ENCODE measurements at regions not wholly inside any gene's neighbourhood (a gene's known extent, or its start where the extent isn't known, plus 50 kb on each side); places are given as distances from the start of the nearest gene placed in this dataset.
"Not testable (repeated sequence)": the region's sequence is repeated elsewhere in the genome, so short reads cannot be mapped to it uniquely, and the experiment has no call there.

- no peaks in the 10 kb centered on the region for H3K79me2 ChIP-seq (ENCODE audit: low read length)
- H3K27me3 ChIP-seq (ENCODE audit: low read length): no peaks in the 10 kb centered on the region
- no peaks in the 10 kb centered on the region for H3K4me1 ChIP-seq (ENCODE audit: low read length)
- H3K36me3 ChIP-seq (ENCODE audit: insufficient read depth, low read length): no peaks in the 10 kb centered on the region
- H3K9me2 ChIP-seq (replicated peaks; ENCODE audit: insufficient read depth, low read length): no peaks in the 10 kb centered on the region
- no peak for DNase-seq
- H3K27ac ChIP-seq (ENCODE audit: low read length): no peak overlapping the region
- H3K4me3 ChIP-seq (ENCODE audit: low read length): no peak overlapping the region
- no peaks in the 10 kb centered on the region for H4K20me1 ChIP-seq (ENCODE audit: insufficient read depth, low read depth, low read length)
- no peak overlapping the region for H3K9ac ChIP-seq (ENCODE audit: low read length)
- H2AFZ ChIP-seq (ENCODE audit: low read length): no peak overlapping the region
- H3K9me3 ChIP-seq (ENCODE audit: low read length): no peaks in the 10 kb centered on the region
- no peak overlapping the region for H3K4me2 ChIP-seq (ENCODE audit: low read depth, low read length, poor library complexity, severe bottlenecking)
These were observed 116.3 kb downstream of the MEX3B start for GRCh38 chr15:81929557-81929956.

- no peak for DNase-seq
- Histone ChIP-seq H3K9me3 (ENCODE audit: low read length) (no peaks in the 10 kb centered on the region), H3K27me3 (ENCODE audit: low read length) (no peaks in the 10 kb centered on the region), H3K36me3 (ENCODE audit: insufficient read depth, low read length) (no peaks in the 10 kb centered on the region), H3K4me1 (ENCODE audit: low read length) (no peaks in the 10 kb centered on the region), H3K9me2 (replicated peaks; ENCODE audit: insufficient read depth, low read length) (no peaks in the 10 kb centered on the region), H3K4me3 (ENCODE audit: low read length) (no peak overlapping the region), H3K4me2 (ENCODE audit: low read depth, low read length, poor library complexity, severe bottlenecking) (no peak overlapping the region), H2AFZ (ENCODE audit: low read length) (no peak overlapping the region), H3K79me2 (ENCODE audit: low read length) (no peaks in the 10 kb centered on the region), H3K9ac (ENCODE audit: low read length) (no peak overlapping the region), H4K20me1 (ENCODE audit: insufficient read depth, low read depth, low read length) (no peaks in the 10 kb centered on the region), H3K27ac (ENCODE audit: low read length) (no peak overlapping the region)
These were observed 118.8 kb downstream of the MEX3B start for GRCh38 chr15:81926981-81927380.

- H3K9ac ChIP-seq (ENCODE audit: low read length): no peak overlapping the region
- H2AFZ ChIP-seq (ENCODE audit: low read length): no peak overlapping the region
- no peak overlapping the region for H3K4me2 ChIP-seq (ENCODE audit: low read depth, low read length, poor library complexity, severe bottlenecking)
- H3K36me3 ChIP-seq (ENCODE audit: insufficient read depth, low read length): no peaks in the 10 kb centered on the region
- no peaks in the 10 kb centered on the region for H3K4me1 ChIP-seq (ENCODE audit: low read length)
- no peaks in the 10 kb centered on the region for H3K27me3 ChIP-seq (ENCODE audit: low read length)
- no peaks in the 10 kb centered on the region for H4K20me1 ChIP-seq (ENCODE audit: insufficient read depth, low read depth, low read length)
- H3K9me3 ChIP-seq (ENCODE audit: low read length): no peaks in the 10 kb centered on the region; the same call in 1 of the 2 replicates
- no peak overlapping the region for H3K27ac ChIP-seq (ENCODE audit: low read length)
- no peaks in the 10 kb centered on the region for H3K79me2 ChIP-seq (ENCODE audit: low read length)
- H3K9me2 ChIP-seq (replicated peaks; ENCODE audit: insufficient read depth, low read length): no peaks in the 10 kb centered on the region
- no peak for DNase-seq
- H3K4me3 ChIP-seq (ENCODE audit: low read length): no peak overlapping the region
These were observed 121.1 kb downstream of the MEX3B start for GRCh38 chr15:81924729-81925128.

DNA sequence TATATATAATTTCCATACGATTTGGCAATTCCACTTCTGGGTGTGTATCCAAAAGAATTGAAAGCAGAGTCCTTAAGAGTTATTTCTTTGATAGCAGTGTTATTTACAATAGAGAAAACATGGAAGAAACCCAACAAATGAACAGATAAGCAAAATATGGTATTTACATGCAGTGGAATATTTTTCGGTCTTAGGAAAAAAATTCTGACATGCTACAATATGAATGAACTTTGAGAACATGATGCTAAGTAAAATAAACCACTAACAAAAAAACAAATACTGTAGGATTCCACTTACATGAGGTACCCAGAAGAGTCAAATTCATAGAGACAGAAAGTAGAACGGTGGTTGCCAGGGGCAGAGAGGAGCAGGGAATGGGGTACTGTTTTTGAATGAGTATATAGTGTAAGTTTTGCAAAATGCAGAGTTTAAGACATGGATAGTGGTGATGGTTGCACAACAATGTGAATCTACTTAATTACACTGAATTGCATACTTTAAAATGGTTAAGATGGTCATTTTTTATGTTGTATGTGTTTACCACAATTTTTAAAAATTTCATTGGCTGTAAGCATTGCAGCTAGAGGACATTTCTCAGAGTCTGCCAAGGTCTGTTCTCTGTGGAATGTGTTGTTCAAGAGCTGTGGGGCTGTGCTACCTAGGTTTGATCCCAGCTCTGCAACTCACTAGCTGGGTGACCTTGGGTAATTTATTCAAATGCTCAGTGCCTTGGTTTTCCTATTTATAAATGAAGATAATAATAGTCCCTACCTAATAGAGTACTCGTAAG is 122.1 kb downstream of the MEX3B start:
- no peak for DNase-seq
- no peak overlapping the region for H3K4me3 ChIP-seq (ENCODE audit: low read length)
- no peaks in the 10 kb centered on the region for H3K36me3 ChIP-seq (ENCODE audit: insufficient read depth, low read length)
- no peaks in the 10 kb centered on the region for H4K20me1 ChIP-seq (ENCODE audit: insufficient read depth, low read depth, low read length)
- no peak overlapping the region for H3K27ac ChIP-seq (ENCODE audit: low read length)
- no peaks in the 10 kb centered on the region for H3K9me2 ChIP-seq (replicated peaks; ENCODE audit: insufficient read depth, low read length)
- no peaks in the 10 kb centered on the region; the same call in 1 of the 2 replicates for H3K9me3 ChIP-seq (ENCODE audit: low read length)
- H3K79me2 ChIP-seq (ENCODE audit: low read length): no peaks in the 10 kb centered on the region
- H3K9ac ChIP-seq (ENCODE audit: low read length): no peak overlapping the region
- no peaks in the 10 kb centered on the region for H3K27me3 ChIP-seq (ENCODE audit: low read length)
- H2AFZ ChIP-seq (ENCODE audit: low read length): no peak overlapping the region
- no peaks in the 10 kb centered on the region for H3K4me1 ChIP-seq (ENCODE audit: low read length)
- H3K4me2 ChIP-seq (ENCODE audit: low read depth, low read length, poor library complexity, severe bottlenecking): no peak overlapping the region

DNA sequence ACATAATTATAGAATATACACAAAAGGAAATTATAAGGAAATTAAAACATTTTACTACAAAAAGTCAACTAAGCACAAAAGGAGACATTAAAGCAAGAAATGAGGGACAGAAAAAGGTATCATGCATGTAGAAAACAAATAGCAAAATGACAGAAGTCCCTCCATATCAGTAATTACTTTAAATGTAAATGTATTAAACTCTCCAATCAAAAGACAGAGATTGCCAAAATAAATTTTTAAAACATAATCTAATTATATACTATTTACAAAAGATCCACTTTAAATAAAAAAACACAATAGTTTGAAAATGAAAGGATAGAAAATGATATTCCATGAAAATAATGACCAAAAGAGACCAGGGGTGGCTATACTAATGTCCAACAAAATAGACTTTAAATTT is 123.7 kb downstream of the MEX3B start:
- H3K4me3 ChIP-seq (ENCODE audit: low read length): no peak overlapping the region
- no peak overlapping the region for H3K4me2 ChIP-seq (ENCODE audit: low read depth, low read length, poor library complexity, severe bottlenecking)
- peaks cover 3% of the 10 kb centered on the region; the same call in 1 of the 2 replicates for H3K9me3 ChIP-seq (ENCODE audit: low read length)
- DNase-seq: no peak
- H3K79me2 ChIP-seq (ENCODE audit: low read length): no peaks in the 10 kb centered on the region
- no peaks in the 10 kb centered on the region for H3K27me3 ChIP-seq (ENCODE audit: low read length)
- H3K9ac ChIP-seq (ENCODE audit: low read length): no peak overlapping the region
- no peaks in the 10 kb centered on the region for H3K4me1 ChIP-seq (ENCODE audit: low read length)
- H3K27ac ChIP-seq (ENCODE audit: low read length): no peak overlapping the region
- no peak overlapping the region for H2AFZ ChIP-seq (ENCODE audit: low read length)
- H3K36me3 ChIP-seq (ENCODE audit: insufficient read depth, low read length): no peaks in the 10 kb centered on the region
- no peaks in the 10 kb centered on the region for H4K20me1 ChIP-seq (ENCODE audit: insufficient read depth, low read depth, low read length)
- no peaks in the 10 kb centered on the region for H3K9me2 ChIP-seq (replicated peaks; ENCODE audit: insufficient read depth, low read length)

DNA sequence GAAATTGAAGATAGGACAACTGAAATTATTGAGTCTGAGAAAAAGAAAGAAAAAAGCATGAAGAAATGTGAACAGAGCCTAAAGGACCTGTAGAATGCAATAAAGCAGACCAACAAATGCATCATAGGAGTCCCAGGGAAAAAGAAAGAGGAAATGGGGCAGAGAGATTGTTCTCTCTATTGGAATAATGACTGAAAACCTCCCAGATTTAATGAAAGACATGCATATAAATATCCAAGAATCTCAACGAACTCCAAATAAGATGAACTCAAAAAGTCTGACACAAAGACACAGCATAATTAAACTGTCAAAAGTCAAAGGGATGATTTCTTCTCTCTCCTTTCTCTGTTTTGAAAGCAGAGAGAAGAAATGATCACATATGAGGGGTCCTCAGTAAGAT is 124.7 kb downstream of the MEX3B start:
- Histone ChIP-seq H3K4me1 (ENCODE audit: low read length) (no peaks in the 10 kb centered on the region), H3K4me2 (ENCODE audit: low read depth, low read length, poor library complexity, severe bottlenecking) (no peak overlapping the region), H4K20me1 (ENCODE audit: insufficient read depth, low read depth, low read length) (no peaks in the 10 kb centered on the region), H3K27me3 (ENCODE audit: low read length) (no peaks in the 10 kb centered on the region), H2AFZ (ENCODE audit: low read length) (no peak overlapping the region), H3K9me2 (replicated peaks; ENCODE audit: insufficient read depth, low read length) (no peaks in the 10 kb centered on the region), H3K4me3 (ENCODE audit: low read length) (no peak overlapping the region), H3K9me3 (ENCODE audit: low read length) (peaks cover 3% of the 10 kb centered on the region; the same call in 1 of the 2 replicates), H3K79me2 (ENCODE audit: low read length) (no peaks in the 10 kb centered on the region), H3K36me3 (ENCODE audit: insufficient read depth, low read length) (no peaks in the 10 kb centered on the region), H3K27ac (ENCODE audit: low read length) (no peak overlapping the region), H3K9ac (ENCODE audit: low read length) (no peak overlapping the region)
- DNase-seq: no peak

DNA sequence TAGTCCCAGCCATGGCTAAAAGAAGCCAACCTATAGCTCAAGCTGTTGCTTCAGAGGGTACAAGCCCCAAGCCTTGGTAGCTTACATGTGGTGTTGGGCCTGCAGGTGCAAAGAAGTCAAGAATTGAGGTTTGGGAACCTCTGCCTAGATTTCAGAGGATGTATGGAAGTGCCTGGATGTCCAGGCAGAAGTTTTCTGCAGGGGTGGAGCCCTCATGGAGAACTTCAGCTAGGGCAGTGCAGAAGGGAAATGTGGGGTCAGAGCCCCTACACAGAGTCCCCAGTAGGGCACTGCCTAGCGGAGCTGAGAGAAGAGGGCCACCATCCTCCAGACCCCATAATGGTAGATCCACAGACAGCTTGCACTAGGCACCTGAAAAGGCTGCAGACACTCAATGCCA is 127.1 kb downstream of the MEX3B start:
- H4K20me1 ChIP-seq (ENCODE audit: insufficient read depth, low read depth, low read length); H3K4me3 ChIP-seq (ENCODE audit: low read length); H3K36me3 ChIP-seq (ENCODE audit: insufficient read depth, low read length); H3K4me2 ChIP-seq (ENCODE audit: low read depth, low read length, poor library complexity, severe bottlenecking); H2AFZ ChIP-seq (ENCODE audit: low read length); H3K9ac ChIP-seq (ENCODE audit: low read length); H3K79me2 ChIP-seq (ENCODE audit: low read length); H3K27me3 ChIP-seq (ENCODE audit: low read length); H3K9me2 ChIP-seq (replicated peaks; ENCODE audit: insufficient read depth, low read length); H3K9me3 ChIP-seq (ENCODE audit: low read length); H3K4me1 ChIP-seq (ENCODE audit: low read length); H3K27ac ChIP-seq (ENCODE audit: low read length); DNase-seq: not testable (repeated sequence)

- Histone ChIP-seq H3K79me2 (ENCODE audit: low read length) (no peaks in the 10 kb centered on the region), H3K4me1 (ENCODE audit: low read length) (no peaks in the 10 kb centered on the region), H4K20me1 (ENCODE audit: insufficient read depth, low read depth, low read length) (no peaks in the 10 kb centered on the region)
These were observed 129.4 kb downstream of the MEX3B start for GRCh38 chr15:81916451-81916850.

More at GRCh38 chr15:81916451-81916850, 129.4 kb downstream of the MEX3B start:
- Histone ChIP-seq H3K27ac (ENCODE audit: low read length) (no peak overlapping the region), H3K4me2 (ENCODE audit: low read depth, low read length, poor library complexity, severe bottlenecking) (no peak overlapping the region), H3K9ac (ENCODE audit: low read length) (no peak overlapping the region), H3K36me3 (ENCODE audit: insufficient read depth, low read length) (no peaks in the 10 kb centered on the region), H3K9me2 (replicated peaks; ENCODE audit: insufficient read depth, low read length) (no peaks in the 10 kb centered on the region), H3K4me3 (ENCODE audit: low read length) (no peak overlapping the region), H2AFZ (ENCODE audit: low read length) (no peak overlapping the region), H3K27me3 (ENCODE audit: low read length) (no peaks in the 10 kb centered on the region), H3K9me3 (ENCODE audit: low read length) (peaks cover 3% of the 10 kb centered on the region; the same call in 1 of the 2 replicates)
- no peak for DNase-seq
